GM18858 (cell line): ENCODE measurements at regions not wholly inside any gene's neighbourhood (a gene's known extent, or its start where the extent isn't known, plus 50 kb on each side); places are given as distances from the start of the nearest gene placed in this dataset.

ENCODE experiments used
- ATAC-seq: cut with Tn5 transposase; IDR thresholded peaks from one replicate; pipeline ENCODE4 v1.9.1; 2021; ENCODE audit not compliant: unreplicated experiment

DNA sequence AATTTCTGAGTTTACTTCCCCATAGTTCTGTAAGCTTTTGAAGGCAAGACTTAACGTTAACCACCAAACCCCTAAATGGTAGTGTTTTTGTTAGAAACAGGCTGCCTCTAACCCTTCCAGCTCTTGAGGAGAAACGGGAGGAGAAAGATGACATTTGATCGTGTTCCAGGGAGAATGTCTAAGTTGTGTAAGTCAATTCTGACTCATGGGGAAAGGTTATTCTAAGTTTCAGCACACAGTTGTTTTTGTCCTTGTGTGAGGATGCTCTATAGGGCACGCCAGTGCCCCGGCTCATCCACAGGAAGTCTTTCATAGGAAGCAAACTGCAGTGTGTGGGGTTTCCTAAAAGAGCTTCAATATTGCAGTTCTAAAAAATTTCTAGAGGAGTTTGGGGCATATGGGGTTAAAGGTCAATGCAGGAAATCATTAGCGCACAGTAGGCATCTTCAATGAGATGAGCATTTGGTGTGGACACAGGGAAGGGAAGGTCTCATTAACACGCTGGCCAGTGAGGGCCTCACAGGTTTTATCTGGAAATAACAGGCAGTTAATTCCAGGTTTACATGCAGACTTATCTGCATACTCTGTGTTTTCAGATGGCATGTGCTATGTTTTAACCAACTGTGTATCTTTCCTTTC lies 638.2 kb upstream of the IGFBP3 start:
- ATAC-seq: no peak

DNA sequence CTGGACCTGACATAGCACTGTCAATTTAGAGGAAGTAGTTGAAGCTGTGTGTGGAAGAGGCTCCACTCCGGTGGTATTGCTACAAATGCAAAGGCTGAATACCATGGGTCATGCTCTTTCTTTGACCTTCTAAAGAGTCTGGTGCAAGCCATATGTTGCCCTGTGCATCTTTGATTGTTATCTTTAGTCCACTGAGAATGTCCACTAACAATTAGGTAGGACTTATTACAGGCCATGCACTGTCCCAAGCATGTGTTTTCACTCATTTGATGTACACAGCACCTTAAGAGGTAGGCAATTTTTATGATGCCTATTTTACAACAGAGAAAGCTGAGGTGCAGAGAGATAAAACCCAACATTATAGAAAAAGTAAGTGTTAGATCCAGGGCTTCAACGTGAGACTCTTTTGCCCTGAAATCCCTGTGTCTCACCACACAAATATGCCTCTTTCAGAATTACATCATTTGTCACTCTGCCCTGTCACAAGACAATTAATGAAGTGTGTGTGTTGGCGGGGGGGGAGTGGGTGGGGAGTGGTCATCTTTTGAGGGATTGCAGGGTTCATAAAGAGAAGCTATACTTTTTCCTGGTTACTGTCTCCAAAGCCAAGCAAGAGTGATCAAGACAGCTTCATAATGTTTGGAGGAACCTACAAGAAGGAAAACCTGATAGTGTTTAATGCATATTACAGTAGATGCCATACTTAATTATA lies 637.6 kb upstream of the IGFBP3 start:
- no peak for ATAC-seq

DNA sequence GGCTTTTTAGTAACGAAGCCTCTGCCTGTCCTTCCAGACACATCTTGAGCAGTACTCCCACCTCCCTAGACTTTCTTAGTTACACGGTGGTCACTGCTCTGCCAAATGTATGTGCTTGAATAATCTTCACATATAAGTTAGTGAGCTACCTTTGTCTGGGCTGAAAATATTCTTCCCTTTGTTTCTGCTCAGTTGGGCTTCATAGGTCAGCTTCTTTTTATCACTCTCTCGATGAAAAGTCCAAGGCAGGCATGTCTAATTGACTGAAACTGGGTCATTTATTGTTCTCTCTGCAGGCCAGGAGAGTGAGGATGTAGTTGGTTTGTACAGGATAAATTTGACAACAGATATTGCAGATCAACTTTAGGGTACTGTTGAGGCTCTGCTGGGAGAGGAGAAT lies 636.7 kb upstream of the IGFBP3 start:
- ATAC-seq: no peak

DNA sequence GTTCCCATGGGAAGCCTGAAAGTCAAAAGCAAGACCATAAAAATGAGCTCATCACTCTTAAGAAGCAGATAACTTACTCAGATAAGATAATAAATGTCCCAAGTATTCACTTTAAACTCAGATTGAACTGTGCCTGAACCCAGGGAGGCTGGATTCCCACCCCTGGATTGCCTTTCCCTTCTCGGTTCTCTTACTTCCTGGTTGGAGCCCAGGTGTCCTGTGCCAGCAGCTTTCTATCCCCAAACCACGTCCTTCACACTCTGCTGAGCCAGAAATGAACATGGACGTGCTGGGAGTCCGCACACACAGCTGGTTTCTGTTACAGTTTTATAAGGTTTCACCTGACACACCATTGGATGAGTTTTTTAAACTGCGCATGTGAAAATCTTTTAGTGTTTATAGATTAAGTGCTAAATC lies 636.2 kb upstream of the IGFBP3 start:
- ATAC-seq: no peak

DNA sequence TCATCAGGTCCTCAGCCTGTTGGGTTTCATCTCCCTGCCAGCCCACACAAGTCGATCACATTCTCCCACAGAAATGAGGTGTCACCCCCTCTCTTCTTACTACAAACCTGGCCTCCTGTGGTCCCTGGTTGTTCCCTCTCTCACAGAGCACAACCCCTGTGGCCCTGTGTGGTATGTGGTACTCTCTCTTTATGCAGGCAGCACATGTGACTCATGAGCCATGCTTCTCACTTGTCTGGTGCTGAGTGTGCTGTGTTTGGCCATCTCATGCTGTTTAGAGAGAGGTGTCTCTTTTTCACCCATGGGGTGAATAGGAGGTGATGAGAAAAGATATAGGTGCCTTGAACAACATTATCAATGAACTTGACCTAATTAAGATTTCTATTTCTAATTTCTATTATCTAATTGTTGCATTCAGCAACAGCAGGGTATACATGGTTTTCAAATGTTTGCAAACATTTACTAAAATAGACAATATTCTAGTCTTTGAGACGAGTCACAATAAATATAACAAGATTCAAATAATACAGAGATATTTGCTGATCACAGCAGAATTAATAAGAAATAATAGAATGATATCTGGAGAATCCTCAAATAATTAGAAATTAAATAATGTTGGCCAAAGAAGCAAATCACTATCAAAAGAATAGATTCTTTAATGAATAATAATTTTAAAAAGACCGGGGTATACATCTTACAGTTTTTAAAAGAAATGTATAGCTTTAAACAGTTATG lies 633.8 kb upstream of the IGFBP3 start:
- ATAC-seq: no peak

DNA sequence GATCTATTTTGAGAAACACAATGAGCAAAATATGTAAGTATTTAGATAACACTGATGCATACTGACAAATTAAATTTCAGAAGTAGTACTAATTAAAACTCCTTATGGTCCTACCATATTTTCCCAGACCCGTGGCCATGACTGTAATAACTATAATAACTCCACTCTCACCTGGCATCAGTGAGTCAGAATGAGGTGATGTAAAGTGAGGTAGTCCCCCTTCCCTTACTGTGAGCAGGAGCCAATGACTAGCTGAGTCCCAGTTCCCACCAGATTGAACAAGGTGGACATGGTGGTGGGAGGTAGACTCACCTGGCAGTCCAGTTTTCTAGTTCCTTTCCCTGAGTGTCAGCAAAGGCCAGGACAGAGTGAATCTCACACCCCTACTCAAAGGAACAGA lies 630.5 kb upstream of the IGFBP3 start:
- no peak for ATAC-seq

DNA sequence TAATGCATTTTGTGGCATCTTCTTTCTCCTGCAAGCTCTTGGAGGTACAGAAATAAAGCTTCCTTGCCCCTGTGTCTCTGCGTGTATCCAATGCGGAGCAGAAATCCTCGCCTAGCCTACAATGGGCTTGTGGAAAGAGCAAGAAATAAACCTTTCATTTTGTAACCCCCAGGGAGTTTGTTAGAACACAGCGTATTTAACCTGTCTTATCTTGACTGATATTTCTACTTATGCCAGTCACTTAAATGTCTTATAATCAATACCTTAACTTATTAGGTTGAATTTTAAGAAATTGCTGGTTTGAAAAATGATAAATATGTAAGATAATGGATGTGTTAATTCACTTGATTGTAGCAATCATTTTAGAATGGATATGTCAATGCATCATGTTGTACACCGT lies 629.8 kb upstream of the IGFBP3 start:
- ATAC-seq: no peak

DNA sequence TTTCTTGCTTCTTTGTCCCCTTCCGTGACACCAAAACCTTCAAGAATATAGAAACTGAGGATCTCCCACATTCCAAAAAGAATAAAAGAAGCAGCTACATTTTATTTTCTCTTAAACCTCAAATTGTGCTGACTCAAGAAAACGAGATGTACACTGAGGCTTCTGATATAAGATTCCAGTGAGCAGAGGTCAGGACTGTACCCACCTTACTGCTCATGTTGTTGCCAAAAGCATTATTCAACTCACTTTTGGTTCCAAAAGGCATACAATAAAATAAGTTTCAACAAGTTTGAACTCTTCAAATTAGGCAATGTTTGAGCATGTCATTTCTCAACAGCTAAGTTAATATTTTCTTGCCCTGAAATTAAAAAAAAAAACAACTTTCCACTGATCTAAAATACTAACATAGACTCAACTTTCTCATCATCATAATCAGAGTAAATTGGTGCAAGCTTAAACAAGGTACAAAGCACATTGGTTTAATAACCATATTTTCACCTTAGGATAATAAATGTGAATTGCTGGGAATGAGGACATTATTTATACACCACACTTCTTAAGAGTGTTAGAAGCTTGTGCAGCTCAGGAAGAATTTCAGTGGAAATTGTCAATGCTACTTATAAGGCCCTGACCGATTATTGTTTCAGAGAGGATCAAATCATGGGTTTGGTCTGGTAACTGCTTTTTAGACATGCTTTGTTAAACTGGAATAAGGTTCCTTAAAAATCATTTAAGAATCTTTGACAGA lies 629.0 kb upstream of the IGFBP3 start:
- no peak for ATAC-seq

DNA sequence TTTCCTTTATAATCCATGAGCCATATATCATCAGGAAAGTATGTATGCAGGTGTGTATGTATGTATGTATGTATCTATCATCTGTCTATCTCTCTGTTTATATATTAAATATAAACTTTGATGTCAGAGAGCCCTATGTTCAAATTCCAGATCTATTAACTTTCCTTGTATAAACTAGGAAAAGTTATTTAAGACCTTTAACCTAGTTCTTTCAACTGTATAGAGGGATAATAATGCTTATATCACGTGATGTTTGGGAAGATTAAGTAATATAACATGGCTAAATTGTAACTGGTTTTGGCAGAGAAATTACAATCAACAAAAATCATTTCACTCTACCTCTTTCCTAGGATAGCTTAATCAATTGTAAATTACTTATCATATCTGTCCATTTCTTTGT lies 628.3 kb upstream of the IGFBP3 start:
- ATAC-seq: no peak

DNA sequence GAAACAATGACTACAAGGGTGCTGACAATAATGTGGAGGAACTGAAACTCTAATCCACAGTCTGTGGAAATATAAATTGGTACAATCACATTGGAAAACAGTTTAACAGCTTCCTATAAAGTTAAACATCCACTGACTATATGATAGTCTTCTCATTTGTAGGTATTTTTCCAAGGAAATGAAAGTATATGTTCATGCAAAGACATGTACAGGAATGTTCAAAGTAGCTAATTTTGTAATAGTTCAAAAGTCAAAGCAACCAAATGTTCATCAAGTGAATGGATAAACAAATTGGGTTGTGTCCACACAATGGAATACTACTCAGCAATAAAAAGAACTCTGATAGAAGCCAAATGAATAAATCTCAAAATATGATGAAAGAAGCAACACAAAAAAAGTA lies 626.0 kb upstream of the IGFBP3 start:
- ATAC-seq: no peak

DNA sequence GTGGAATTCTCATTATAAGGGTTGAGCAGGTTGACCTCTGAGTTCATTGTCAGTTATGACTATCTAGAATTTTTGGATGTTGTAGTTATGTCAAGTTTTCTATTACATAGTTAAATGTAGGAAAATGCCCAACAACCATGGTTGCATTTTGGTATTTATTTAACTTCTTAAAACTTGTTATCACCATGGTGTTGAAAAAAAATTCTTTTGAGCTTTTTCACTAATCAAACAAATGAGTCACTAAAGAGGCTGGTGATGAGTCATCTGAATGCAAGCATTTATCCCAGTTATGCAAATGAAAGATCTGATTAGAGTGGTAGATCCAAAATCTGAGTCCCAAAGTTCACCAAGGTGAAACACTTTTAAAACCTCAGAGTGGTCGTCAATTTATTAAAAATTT lies 624.7 kb upstream of the IGFBP3 start:
- ATAC-seq: no peak

DNA sequence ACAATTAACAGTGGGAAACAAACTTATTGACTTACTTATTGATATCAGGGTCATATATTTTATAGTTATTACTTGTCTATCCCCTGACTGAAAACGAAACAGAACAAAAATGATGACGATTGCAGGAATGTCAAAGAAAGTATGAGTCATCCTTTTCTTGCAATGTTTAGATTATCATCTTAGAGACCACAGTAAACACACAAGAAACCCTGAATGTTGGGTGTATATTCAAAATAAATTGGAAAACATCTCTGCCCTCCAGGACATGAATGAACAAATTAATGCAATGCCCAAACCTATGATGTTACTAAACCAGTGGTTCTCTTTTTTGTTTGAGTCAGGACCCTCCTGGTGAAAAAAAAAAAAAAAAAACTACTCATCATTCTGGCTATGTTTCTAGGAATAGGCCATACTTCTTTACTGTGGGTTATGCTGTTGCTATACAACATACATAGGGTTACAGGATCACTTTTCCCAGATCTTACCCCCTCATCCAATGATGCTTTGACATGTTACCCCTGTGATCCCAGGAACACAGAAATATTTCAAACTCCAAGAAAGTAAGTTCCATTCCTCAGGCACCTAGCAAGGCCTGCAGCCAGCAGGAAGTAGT lies 623.4 kb upstream of the IGFBP3 start:
- no peak for ATAC-seq

DNA sequence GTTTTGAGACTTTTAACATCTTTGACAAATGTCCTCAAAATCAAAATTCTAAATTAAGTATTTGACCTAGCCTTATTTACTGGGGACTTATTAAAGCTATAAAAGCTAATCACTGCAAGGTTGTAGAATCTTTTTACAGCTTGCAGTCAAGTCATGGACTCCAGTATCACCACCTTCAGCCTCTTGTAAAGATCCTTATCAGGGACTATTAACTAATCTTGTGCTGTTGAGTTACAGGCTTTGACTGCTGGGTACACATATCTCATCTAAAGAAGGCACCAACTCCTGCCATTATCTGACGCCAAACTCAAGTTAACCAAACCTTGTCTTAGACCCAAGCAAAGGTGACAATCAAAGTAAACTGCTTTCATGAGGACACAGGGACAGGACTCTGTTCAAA lies 621.0 kb upstream of the IGFBP3 start:
- ATAC-seq: no peak

DNA sequence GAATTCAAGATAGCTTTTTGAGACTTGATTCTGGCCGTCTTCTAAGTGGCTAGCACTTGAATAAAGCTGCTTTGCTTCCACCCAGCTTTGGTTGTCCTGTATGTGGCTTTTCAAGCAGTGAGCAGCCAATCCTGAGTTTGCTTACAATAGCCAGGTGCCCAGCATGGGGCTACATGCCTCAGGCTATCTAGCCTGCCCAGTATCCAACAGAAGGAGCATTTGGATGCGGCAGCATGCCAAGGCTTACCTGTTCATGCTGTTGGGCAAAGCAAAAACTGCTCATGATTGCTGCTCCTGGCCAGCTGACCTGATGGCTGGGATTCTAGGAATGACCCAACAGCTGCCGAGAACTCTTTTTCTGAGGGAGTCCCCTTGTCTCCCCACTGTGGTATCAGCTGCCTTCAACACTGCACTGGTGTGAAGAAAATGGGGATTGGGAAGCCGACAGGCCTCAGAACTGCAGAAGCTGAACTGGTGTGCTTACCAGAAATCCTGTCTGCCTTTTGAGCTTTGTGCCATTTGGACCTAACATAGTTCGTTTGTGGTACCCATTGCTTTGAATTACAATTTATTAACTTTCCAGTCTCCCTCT lies 618.9 kb upstream of the IGFBP3 start:
- ATAC-seq: no peak

DNA sequence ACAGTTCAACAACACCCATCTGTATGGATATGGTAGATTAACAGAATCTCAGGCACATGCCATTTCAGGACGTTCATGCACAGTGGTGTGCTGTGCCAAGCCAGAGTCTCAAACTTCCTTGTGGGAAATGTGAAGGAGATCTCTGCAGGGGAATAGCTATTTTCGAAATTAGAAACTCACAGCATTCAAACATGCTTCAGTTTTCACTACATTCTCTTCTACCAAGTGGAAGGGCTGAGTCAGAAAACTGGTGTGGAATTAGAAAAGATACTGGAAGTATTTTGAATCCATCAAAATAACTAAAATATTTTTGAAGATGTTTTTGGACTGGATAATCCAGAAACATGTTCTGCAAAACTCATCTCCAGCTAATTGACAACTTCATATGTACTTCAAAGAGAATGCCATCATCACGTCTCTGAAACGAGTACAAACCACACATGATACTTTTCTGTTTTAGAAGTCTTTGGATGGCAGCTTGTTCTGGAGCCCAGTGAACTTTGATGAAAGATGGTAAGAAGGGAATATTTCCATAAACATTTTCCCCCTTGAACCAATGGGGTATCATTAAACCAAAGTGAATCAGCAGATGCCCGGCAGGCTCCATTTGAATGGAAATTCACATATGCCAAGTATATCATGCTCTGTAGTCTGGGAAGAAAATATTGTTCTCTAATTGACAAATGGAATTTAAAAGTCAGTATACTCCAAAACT lies 616.3 kb upstream of the IGFBP3 start:
- ATAC-seq: no peak

DNA sequence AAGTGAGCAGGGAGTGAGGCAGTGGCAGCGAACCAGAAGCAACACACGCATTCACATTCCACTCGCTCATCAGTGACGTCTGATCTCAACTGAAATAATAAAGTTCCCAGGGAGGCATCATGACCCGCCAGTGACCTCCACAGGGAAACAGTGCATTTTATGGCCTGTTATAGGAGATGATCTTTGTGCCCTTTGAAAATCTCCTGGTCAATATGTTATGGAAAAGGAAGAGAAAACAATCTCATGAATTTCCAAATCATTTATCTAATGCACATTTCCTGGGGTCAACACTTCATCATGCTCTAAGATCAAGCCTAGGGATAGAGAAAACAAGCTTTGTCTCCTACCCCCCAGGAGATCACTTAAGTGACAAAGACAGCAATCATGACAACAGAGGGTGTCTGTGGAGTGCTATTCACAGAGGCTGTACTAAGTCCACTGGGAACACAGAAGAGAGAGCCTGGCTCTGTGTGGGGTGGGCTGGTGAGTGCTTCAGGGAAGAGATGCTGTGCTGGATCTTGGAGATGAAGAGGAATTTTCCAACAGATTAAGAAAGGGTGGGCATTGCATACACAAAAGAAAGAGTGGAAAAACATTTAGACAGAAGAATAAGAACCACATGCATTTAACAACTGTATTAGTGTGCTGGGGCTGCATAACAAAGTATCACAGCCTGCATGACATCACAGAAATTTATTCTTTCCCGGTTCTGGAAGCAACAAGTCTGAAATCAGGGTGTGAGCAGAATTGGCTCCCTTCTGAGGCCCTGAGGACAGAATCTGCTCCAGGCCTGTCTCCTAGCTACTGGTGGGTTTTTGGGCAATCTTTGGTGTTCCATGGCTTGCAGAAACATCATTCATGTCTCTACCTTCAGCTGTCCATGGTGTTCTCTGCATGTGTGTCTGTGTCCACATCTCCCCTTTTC lies 613.9 kb upstream of the IGFBP3 start:
- no peak for ATAC-seq

DNA sequence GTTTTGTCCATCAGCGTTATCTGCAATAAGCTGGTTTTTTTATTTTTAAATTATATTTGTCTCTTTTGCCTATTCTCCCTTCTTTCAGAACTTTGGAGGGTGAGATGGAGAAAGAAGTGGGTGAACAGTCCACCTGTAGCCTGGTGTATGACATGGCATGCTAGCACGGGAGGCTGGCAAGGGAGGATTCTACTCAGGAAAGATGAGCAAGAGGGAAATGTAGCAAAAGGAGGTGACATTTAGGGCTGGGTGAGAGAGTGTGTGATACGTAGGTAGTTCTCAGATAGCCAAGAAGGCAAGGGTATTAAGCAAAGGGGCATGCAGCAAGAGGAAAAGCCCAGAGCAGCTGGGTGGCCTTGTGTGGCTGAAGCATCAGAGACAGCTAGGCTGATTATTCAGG lies 612.9 kb upstream of the IGFBP3 start:
- ATAC-seq: no peak

DNA sequence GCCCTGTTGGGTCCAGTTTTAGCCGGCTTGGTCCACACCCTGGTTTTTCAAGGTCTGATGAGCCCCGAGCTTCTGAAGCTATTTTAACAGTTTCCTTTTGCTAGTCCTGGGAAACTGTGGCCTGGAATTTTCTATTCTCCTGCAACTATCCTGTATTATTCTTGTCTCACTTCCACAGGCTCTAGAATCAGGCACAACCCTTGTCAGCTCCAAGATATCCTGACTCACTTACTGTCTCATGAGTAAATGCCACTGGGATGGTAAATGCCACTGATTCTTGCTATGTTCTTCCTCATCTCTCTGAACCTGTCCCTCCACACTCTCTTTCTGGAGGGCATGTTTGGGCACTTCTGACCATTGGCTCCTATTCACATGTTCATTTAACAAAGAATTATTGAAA lies 611.5 kb upstream of the IGFBP3 start:
- ATAC-seq: no peak

DNA sequence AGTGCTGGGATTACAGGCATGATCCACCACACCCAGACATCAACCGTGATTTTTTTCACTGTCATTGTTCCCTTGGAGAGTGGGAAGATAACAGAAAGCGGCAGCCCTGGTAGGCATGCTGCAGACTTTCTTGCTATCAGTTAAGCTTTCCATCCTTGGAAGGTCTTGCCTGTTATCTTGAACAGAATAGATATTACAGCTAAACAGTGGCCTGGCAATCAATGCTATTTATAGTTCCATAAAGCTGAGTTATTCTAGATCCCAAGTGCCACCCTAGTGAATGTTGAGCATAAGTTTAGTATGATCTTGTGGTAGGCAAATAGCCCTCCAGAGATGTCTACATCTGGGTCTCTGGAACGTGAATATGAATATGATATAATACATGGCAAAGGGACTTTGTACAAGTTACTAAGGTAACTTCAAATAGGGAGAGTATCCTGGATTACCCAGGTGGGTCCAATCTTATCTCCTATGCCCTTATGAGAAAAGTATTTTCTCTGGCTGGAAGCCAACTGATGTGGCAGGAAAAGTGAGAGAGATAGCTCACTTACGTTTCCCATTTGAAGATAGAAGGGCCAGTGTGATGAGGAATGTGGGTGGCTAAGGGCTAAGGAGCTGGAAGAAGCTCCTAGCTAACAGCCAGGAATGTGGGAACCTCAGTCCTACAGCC lies 609.1 kb upstream of the IGFBP3 start:
- ATAC-seq: no peak
